ENCODE measurements at regions not wholly inside any gene's neighbourhood (a gene's known extent, or its start where the extent isn't known, plus 50 kb on each side); places are given as distances from the start of the nearest gene placed in this dataset.

DNA sequence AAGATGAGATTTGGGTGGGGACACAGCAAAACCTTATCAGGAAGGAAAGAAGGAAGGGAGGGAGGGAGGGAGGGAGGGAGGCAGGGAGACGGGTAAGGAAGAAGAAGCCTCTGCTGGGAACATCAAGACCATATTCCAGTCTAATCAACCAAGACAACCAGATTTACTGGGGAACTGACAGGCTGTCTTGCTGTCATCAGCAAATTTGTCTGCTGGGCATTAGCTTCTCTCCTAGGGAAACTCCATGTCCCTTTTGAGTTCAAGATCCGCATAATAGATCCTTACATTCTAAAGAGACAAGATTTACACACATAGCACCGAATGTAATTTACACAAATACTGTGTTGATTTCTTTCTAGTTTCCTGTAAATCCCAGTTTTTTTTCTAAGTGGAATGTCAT, 1618.9 kb upstream of the ZEB2 start:
- DNase-seq (ENCODE audit: low read depth), result no peak
- no peak overlapping the region for H3K4me3 ChIP-seq (ENCODE audit: low read length)
- TF ChIP-seq, protein P1, sequence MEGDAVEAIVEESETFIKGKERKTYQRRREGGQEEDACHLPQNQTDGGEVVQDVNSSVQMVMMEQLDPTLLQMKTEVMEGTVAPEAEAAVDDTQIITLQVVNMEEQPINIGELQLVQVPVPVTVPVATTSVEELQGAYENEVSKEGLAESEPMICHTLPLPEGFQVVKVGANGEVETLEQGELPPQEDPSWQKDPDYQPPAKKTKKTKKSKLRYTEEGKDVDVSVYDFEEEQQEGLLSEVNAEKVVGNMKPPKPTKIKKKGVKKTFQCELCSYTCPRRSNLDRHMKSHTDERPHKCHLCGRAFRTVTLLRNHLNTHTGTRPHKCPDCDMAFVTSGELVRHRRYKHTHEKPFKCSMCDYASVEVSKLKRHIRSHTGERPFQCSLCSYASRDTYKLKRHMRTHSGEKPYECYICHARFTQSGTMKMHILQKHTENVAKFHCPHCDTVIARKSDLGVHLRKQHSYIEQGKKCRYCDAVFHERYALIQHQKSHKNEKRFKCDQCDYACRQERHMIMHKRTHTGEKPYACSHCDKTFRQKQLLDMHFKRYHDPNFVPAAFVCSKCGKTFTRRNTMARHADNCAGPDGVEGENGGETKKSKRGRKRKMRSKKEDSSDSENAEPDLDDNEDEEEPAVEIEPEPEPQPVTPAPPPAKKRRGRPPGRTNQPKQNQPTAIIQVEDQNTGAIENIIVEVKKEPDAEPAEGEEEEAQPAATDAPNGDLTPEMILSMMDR (conservative IDR thresholded peaks at IDR 0.05; ENCODE audit: low read depth, low read length), result no peak

GRCh38 chr2:146135245-146135644, 1615.3 kb upstream of the ZEB2 start:
- DNase-seq (ENCODE audit: low read depth), result no peak
- no peak overlapping the region for H3K4me3 ChIP-seq (ENCODE audit: low read length)
- TF ChIP-seq, protein P1 (conservative IDR thresholded peaks at IDR 0.05; ENCODE audit: low read depth, low read length), result no peak

DNA sequence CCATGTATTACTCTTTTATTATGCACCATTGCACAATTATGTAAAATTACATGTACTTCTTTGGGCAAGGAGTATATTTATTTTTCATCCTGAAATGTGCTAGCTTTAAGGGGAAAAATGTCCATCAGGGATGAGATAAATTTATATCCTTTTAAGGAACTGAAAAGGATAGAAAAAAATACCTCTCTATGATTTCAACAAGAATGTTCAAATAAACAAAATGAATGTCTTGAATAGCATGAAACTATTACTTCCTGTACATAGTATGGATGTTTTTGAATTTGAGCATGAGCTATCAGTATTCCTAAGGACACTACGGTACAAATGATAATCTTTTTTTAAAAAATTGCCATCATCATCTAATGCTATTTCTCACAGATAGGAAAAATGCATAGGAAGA, 1611.9 kb upstream of the ZEB2 start:
- TF ChIP-seq, protein P1 (conservative IDR thresholded peaks at IDR 0.05; ENCODE audit: low read depth, low read length), result no peak
- H3K4me3 ChIP-seq (ENCODE audit: low read length), result no peak overlapping the region
- DNase-seq (ENCODE audit: low read depth), result no peak

DNA sequence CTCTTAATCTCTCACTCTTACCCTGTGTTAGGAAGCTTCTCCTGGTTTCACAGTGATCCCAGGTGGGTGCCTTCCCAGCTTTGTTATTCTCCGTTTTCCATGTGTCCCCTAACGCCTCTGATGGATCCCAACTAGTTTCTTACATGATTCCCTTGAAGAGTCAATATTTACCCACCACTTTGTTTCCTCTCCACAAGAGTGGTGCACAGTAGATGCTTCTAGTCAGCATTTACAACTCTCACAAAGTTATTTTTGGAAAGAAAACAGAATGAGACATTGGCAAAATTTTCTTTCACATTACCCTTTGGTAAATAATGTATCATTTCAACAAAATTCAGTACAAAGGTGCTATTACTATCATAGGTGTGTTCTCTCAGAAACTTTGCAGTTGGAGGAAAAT, 1611.1 kb upstream of the ZEB2 start:
- TF ChIP-seq, protein P1 (conservative IDR thresholded peaks at IDR 0.05; ENCODE audit: low read depth, low read length), result no peak
- H3K4me3 ChIP-seq (ENCODE audit: low read length), result no peak overlapping the region
- no peak for DNase-seq (ENCODE audit: low read depth)

DNA sequence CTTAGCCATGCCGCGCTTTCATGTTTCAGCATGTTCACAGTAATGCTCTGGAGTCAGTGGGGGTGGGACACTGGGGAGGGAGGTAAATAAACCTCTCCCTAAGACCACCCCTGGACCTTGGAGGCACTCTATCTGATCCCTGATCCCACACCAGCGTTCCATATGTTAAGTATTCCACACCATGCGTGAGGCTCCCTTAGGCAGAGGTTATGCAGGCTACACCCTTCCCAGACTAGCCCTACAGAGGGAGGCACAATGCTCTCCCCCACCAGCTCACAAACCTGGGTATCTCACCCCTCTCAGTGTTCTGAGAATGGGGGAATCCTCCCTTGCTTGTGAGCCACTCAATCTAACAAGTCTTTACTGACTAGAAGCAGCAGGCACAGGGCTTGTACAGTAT, 1610.4 kb upstream of the ZEB2 start:
- TF ChIP-seq, protein P1 (conservative IDR thresholded peaks at IDR 0.05; ENCODE audit: low read depth, low read length), result no peak
- H3K4me3 ChIP-seq (ENCODE audit: low read length), result no peak overlapping the region
- DNase-seq (ENCODE audit: low read depth), result no peak

DNA sequence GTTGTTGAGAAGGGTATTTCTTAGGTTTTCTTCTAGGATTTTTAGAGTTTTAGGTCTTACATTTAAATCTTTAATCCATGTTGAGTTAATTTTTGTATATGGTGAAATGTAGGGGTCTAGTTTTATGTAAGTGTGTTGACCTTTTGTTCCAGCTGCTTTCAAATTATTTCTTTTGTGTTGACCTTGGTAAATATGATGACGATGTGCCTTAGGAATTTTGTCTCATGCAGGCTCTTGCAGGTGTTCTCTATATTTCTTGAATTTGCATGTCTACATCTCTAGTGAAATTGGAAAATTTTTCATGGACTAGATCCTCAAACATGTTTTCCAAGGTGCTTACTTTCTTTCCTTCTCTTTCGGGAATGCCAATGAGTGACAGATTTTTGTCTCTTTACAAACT, 1609.3 kb upstream of the ZEB2 start:
- TF ChIP-seq, protein P1 (conservative IDR thresholded peaks at IDR 0.05; ENCODE audit: low read depth, low read length), result no peak
- H3K4me3 ChIP-seq (ENCODE audit: low read length), result no peak overlapping the region
- no peak for DNase-seq (ENCODE audit: low read depth)

DNA sequence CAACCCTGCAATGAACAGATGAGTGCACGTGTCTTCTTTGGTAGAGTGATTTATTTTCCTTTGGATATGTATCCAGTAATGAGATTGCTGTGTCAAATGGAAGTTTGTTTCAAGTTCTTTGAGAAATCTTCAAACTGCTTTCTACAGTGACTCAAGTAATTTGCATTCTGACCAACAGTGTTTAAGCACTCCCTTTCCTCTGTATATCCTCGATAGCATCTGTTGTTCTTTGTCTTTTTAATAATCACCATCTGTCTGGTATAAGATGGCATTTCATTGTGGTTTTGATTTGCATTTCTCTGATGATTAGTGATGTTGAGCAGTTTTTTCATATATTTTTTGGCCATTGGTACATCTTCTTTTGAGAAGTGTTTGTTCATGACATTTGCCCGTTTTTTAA, 1608.3 kb upstream of the ZEB2 start:
- no peak for DNase-seq (ENCODE audit: low read depth)
- no peak overlapping the region for H3K4me3 ChIP-seq (ENCODE audit: low read length)
- TF ChIP-seq, protein P1 (conservative IDR thresholded peaks at IDR 0.05; ENCODE audit: low read depth, low read length), result no peak
